Progenitor cell of endocrine pancreas (in vitro differentiated cells): ENCODE measurements at regions not wholly inside any gene's neighbourhood (a gene's known extent, or its start where the extent isn't known, plus 50 kb on each side); places are given as distances from the start of the nearest gene placed in this dataset.
"Not testable (repeated sequence)": the region's sequence is repeated elsewhere in the genome, so short reads cannot be mapped to it uniquely, and the experiment has no call there.

Experiments used
- DNase-seq: peaks from one replicate; pipeline ENCODE4 v3.0.0; 2021; ENCODE audit warnings: low spot score; ENCODE audit not compliant: unreplicated experiment
- H3K27ac Mint-ChIP-seq: 2 replicates; pipeline ENCODE4 v1.8.0; 2021; ENCODE audit warnings: mild to moderate bottlenecking, moderate library complexity, mixed read lengths
- H3K27me3 Mint-ChIP-seq: 2 replicates; pipeline ENCODE4 v1.8.0; 2021; ENCODE audit warnings: mixed read lengths
- H3K36me3 Mint-ChIP-seq: 2 replicates; pipeline ENCODE4 v1.8.0; 2022; ENCODE audit warnings: mixed read lengths; ENCODE audit not compliant: insufficient read depth
- H3K4me1 Mint-ChIP-seq: 2 replicates; pipeline ENCODE4 v1.8.0; 2021; ENCODE audit warnings: low read depth, mixed read lengths
- H3K4me3 Mint-ChIP-seq: 2 replicates; pipeline ENCODE4 v1.8.0; 2021; ENCODE audit warnings: low read depth, mild to moderate bottlenecking, moderate library complexity, mixed read lengths
- H3K9me3 Mint-ChIP-seq: 2 replicates; pipeline ENCODE4 v1.8.0; 2021; ENCODE audit warnings: low read depth, mixed read lengths
- TF ChIP-seq, protein P1 (sequence below): fragments of 200-600 bp; sonication (generic); IDR thresholded peaks from one replicate; pipeline ENCODE4 v1.5.0; 2021; ENCODE audit warnings: antibody characterized with exemption, mild to moderate bottlenecking; ENCODE audit not compliant: unreplicated experiment

DNA sequence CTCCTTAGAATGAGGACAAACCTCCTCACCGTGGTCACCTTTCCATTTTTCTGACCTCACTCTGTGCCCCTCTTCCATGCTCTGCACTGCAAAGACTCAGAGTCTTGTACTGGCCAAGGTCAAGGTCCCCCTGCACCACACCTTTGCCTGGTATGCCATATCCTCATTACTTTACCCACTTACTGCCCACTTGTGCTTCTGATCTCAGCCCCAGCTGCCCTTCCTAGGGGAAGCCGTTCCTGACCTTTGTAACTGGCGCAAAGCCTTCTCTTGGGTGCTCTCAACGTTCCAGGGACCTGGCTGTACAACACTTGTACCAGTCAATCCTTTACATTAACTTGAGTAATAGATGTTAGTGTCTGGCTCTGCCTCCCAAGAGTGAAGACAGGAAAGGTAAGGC lies 256.0 kb downstream of the SV2B start:
- Mint-ChIP-seq H3K4me1 (peaks cover 4% of the 10 kb centered on the region), H3K9me3 (no peaks in the 10 kb centered on the region), H3K27ac (no peak overlapping the region), H3K27me3 (peaks cover 4% of the 10 kb centered on the region), H3K4me3 (no peak overlapping the region), H3K36me3 (no peaks in the 10 kb centered on the region)
- TF ChIP-seq, protein P1, sequence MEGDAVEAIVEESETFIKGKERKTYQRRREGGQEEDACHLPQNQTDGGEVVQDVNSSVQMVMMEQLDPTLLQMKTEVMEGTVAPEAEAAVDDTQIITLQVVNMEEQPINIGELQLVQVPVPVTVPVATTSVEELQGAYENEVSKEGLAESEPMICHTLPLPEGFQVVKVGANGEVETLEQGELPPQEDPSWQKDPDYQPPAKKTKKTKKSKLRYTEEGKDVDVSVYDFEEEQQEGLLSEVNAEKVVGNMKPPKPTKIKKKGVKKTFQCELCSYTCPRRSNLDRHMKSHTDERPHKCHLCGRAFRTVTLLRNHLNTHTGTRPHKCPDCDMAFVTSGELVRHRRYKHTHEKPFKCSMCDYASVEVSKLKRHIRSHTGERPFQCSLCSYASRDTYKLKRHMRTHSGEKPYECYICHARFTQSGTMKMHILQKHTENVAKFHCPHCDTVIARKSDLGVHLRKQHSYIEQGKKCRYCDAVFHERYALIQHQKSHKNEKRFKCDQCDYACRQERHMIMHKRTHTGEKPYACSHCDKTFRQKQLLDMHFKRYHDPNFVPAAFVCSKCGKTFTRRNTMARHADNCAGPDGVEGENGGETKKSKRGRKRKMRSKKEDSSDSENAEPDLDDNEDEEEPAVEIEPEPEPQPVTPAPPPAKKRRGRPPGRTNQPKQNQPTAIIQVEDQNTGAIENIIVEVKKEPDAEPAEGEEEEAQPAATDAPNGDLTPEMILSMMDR: no peak
- DNase-seq: no peak

DNA sequence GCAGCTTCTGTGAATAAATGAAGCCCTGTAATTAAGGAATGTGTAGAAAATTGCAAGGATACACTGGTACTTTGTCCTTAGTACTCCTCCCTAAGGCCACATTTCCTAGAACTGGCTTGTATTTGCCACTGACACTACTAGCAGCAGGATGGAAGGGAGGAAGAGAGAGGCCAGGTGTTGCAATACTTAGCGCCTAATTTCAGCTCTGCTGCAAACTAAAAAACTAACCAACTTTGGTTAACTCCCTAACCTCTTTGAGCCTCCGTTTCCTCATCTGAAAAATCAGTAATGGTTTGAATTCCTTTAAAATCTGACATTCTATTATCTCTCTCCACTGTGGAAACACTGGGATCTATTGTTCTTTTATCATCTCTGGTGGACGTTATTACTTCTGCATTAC lies 257.0 kb downstream of the SV2B start:
- Mint-ChIP-seq H3K27me3 (peaks cover 4% of the 10 kb centered on the region), H3K4me1 (peaks cover 4% of the 10 kb centered on the region), H3K9me3 (no peaks in the 10 kb centered on the region), H3K27ac (no peak overlapping the region), H3K4me3 (no peak overlapping the region), H3K36me3 (no peaks in the 10 kb centered on the region)
- no peak for DNase-seq
- TF ChIP-seq, protein P1: no peak

DNA sequence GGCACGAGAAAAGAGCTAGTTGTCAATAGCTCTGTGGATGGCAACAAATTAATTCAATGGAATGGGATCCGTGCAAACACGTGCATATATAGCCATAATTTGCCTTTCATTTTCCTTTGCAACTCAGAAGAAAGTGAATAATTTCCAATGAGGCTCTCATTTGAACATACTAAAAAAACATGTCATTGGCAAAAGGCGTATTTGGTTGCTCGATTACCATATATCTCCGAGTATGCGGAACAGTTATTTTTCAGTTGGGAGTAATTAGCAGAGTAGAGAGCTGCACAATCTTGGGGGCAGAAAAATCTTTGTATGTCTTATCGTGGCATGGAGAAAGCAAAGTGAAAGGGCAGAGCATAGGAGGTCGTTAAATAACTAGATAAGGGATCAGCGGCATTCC lies 257.4 kb downstream of the SV2B start:
- TF ChIP-seq, protein P1: no peak
- Mint-ChIP-seq H3K4me1 (peaks cover 4% of the 10 kb centered on the region), H3K36me3 (no peaks in the 10 kb centered on the region), H3K4me3 (no peak overlapping the region), H3K27me3 (peaks cover 4% of the 10 kb centered on the region), H3K27ac (no peak overlapping the region), H3K9me3 (no peaks in the 10 kb centered on the region)
- DNase-seq: no peak

DNA sequence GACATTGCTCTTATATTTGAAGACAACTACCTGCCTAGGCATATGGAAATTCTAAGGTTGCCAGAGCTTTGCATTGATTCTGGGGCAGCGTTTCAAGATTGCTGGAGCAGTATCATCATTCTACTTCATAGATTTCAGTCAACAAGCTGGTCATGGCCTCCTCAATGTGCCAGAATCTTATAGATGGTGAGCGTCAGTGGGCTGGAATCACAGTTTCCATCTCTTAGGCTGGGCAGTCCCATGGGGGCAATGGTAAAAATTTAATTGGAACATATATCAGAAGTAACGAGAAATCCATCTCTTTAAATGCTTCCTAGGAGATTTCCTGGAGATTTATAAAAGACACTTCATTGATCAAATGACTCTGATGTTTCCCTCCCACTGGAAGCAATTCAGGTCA lies 258.3 kb downstream of the SV2B start:
- no peak for DNase-seq
- Mint-ChIP-seq H3K36me3 (no peaks in the 10 kb centered on the region), H3K27me3 (peaks cover 4% of the 10 kb centered on the region), H3K4me3 (no peak overlapping the region), H3K27ac (no peak overlapping the region), H3K9me3 (peaks cover 1% of the 10 kb centered on the region), H3K4me1 (peaks cover 4% of the 10 kb centered on the region)
- TF ChIP-seq, protein P1: no peak

DNA sequence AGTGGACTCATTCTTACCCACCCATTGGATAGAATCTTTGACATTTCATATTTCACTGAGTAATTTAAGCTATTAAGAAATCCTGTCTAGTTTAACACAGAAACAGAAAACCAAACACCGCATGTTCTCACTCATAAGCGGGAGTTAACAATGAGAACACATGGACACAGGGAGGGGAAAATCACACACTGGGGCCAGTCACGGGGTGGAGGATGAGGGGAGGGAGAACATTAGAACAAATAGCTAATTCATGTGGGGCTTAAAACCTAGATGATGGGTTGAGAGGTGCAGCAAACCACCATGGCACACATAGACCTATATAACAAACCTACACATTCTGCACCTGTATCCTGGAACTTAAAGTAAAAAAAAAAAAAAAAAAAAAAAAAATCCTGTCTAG lies 261.6 kb downstream of the SV2B start:
- not testable (repeated sequence) for H3K4me3 Mint-ChIP-seq, H3K27me3 Mint-ChIP-seq, DNase-seq, H3K4me1 Mint-ChIP-seq, H3K27ac Mint-ChIP-seq, H3K36me3 Mint-ChIP-seq
- H3K9me3 Mint-ChIP-seq: peaks cover 13% of the 10 kb centered on the region

DNA sequence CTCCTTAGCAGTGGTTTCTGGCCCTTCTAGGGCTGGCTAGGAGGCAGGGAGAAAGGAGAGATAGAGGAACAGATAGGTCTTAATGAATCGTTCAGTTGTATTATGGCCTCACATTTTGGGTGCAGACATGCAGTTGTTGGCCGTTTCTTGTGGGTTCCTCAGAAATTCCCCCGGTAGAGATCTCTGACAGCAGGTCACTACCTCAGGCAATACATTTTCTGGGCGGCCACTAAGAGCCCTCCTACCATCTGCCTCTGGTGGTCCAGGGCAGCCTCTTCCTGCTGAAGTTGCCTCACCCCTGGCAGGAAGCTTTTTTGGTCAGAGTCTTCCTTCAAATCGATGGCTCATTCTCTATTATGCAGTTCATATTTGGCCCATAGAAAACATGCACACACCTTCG lies 266.1 kb downstream of the SV2B start:
- TF ChIP-seq, protein P1: no peak
- no peaks in the 10 kb centered on the region for H3K4me1 Mint-ChIP-seq
- H3K36me3 Mint-ChIP-seq: no peaks in the 10 kb centered on the region

More for the DNA sequence above, 266.1 kb downstream of the SV2B start:
- H3K4me3 Mint-ChIP-seq: no peak overlapping the region
- H3K27ac Mint-ChIP-seq: no peak overlapping the region
- DNase-seq: no peak
- H3K9me3 Mint-ChIP-seq: peaks cover 13% of the 10 kb centered on the region
- H3K27me3 Mint-ChIP-seq: no peaks in the 10 kb centered on the region
